CD1c-positive myeloid dendritic cell (primary cell): ENCODE measurements at regions not wholly inside any gene's neighbourhood (a gene's known extent, or its start where the extent isn't known, plus 50 kb on each side); places are given as distances from the start of the nearest gene placed in this dataset.
"Not testable (repeated sequence)": the region's sequence is repeated elsewhere in the genome, so short reads cannot be mapped to it uniquely, and the experiment has no call there.

Experiments
- DNase-seq: peaks from one replicate; pipeline ENCODE4 v3.0.0-alpha.2; 2016; ENCODE audit errors: extremely low spot score

DNA sequence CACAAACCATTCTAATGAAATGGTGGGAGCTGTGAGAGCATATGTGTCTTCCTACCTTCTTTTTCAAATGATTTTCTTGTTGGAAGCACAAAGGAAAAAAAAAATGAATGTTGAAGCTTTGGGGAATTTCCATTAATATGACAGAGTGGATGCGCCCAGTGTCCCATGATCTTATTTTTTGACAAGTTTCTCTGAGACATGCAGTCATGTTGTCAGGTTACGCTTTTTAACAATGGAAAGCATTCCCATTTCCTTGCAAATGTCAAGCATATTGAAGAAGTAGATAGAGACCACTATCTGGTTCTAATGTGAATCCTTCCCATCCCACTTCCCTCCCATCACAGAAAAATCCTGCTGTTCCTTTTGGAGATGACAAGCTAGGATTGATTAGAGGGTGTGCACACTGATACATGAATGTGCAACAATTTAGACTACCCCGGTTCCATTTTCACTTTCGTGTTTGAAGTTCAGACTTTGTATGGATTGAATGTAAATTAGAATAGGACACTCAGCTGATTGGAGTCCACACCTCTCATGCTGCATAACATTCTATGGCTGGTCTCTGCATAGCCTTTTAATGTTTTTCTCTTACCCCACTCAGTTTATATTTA is 919.4 kb downstream of the TLE4 start:
- no peak for DNase-seq

GRCh38 chr9:80489329-80489728 is 917.6 kb downstream of the TLE4 start:
- no peak for DNase-seq

DNA sequence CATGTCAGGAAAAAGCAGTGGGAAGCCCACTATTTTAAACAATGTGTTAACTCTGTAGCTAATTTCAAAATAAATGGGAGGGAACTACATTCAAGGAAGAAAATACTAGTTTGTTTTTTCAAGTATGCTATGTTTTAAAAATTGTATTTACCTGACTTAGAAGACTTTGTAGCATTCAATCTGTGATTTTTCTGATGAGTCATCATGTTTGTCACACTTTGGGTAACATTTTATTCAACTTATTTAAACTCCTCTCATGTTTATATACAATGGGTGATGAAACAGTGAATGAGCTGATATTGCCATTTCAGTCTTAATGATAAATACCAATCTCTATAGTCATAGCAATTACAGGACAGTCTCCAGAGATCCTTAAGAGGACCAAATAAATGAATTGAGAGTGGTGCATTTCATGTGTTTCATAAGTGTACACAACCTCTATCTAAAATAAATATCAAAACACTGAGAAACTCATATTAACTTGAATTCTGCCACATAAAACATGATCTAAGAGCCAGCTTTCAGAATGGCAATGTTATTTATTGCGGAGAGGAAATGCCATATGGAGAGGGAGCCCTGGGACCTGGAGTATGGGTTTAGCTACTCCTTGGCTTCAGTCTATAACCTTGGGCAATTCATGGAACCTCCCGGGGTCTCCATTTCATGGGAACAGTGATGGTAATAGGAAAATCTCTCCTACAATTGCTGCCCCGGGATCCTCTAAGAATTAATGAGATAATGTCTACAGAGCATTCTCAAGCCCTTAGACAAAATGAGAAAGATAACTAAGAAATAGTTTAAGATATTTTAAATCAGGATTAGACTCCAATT is 913.9 kb downstream of the TLE4 start:
- DNase-seq: no peak

GRCh38 chr9:80482251-80482650 is 910.5 kb downstream of the TLE4 start:
- not testable (repeated sequence) for DNase-seq

GRCh38 chr9:80467632-80468031 is 895.9 kb downstream of the TLE4 start:
- no peak for DNase-seq

- DNase-seq: no peak
Measured at GRCh38 chr9:80465556-80465955, 893.8 kb downstream of the TLE4 start.

DNA sequence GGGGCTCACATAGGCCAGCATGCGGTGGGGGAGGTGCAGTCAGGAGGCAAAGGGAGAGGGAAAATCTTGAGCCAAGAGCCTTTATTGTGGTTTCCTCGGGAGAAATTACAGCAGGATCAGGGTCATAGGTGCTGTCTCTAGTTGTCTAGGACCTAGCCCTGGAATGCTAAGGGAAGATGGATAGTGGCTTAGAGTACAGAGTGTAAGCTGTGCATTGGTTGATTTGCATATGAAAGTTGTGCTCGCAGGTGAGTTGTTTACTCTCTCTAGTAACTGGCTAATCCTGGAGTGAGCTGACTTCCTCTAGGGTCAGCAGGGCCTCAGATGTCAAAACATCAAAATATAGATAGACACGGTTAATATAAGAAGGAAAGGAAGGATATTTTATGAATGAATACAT is 877.7 kb downstream of the TLE4 start:
- no peak for DNase-seq

DNA sequence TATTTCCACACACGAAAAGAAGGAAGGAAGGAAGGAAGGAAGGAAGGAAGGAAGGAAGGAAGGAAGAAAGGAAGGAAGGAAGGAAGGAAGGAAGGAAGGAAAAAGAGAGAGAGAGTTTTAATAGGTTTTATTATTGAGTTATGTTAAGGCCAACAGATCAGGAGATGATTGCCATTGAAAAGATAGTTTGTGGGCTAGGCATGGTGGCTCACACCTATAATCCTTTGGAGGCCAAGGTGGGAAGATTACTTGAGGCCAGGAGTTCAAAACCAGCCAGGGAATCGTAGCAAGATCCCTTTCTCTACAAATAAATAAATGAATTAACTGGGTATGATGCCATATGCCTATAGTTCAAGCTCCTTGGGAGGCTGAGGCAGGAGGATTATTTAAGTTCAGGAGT is 877.2 kb downstream of the TLE4 start:
- DNase-seq: no peak

GRCh38 chr9:80447876-80448275 is 876.1 kb downstream of the TLE4 start:
- no peak for DNase-seq

- no peak for DNase-seq
Measured at GRCh38 chr9:80440724-80441123, 869.0 kb downstream of the TLE4 start.

- no peak for DNase-seq
Measured at GRCh38 chr9:80437825-80438224, 866.1 kb downstream of the TLE4 start.

GRCh38 chr9:80437091-80437640 is 865.4 kb downstream of the TLE4 start:
- no peak for DNase-seq

- no peak for DNase-seq
Measured at GRCh38 chr9:80435591-80435990, 863.8 kb downstream of the TLE4 start.

DNA sequence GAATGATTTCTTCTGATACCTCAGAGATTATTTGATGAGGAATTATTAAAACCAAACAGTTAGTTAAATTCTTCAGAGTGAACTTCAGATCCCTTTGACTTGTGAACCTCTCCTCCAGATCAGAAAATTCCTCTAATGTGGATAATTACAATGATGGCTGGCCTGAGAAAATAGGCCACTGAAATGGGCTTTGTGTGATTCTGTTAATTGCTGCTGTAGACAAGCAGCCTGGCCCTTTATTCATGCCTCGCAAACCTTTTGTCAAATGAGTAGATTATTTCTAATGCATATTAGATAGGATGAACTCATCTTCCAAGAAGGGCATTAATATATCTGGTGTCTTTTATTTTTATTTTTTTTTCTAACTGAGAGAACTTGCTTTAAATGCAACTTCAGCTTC is 855.2 kb downstream of the TLE4 start:
- DNase-seq: no peak

- DNase-seq: no peak
Measured at GRCh38 chr9:80417211-80417773, 845.5 kb downstream of the TLE4 start.

DNA sequence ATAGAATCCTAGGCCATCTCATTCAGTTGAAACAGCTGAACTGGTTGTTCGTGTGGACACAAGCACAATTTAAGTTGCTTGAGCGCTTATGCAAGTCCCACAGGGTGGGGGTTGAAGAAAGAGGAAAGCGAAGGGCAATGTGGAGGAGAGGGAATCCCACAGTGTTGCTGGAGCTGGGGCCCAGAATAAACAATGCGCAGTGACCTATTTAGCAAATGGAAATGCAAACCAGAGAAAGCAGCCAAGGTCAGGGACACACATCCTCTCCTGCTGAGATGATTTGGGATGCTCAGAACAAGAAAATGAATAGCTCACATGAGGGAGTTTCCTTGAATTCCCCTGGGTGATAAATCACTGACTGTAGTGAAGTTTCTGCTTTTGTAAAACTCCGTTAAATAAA is 838.3 kb downstream of the TLE4 start:
- DNase-seq: no peak

DNA sequence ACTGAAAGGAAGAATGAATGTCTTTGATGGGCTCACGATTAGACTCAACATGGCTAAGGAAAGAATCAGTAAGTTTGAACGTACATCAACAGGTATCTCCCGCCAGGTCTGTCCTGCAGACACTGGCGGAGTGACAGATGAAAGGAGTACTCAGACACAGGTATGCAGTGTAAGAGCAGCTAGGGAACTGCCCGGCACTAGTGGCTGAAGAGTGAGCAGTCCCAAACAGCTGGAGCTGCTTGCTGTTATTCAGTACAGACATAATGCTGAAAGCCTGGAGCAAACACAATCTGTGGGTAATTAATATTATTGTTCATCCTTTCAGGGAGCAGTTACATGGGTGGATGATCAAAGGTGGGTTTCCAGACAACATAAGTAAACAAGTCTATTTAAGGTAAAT is 835.5 kb downstream of the TLE4 start:
- no peak for DNase-seq

GRCh38 chr9:80401243-80401642 is 829.5 kb downstream of the TLE4 start:
- no peak for DNase-seq

DNA sequence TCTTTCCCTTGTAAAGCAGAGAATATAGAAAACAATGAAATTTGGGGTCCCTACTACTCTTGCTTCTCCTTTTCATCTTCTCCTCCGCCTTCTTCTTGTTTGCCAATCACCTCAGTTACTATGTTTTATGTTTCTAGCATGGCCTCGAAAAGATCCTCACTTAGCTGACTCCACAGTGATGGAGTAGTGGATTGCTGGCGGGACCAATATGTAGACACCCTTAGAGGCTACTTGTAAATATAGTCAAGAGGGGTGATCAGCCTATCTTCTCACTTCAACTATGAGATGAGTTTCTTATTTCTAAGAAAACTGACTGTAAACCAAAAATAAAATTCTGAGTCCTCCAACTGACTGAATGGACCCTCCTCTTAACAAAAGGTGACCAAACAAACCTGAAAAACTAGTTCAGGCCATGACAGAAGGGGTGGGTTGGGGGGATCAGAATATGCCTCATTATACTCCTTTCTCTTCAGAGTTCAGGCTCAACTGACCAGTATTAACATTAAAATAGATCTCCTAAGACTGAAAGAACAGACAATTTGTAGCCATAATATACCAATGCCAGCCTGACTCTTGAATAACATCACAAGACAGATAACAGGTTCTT is 829.0 kb downstream of the TLE4 start:
- DNase-seq: no peak

GRCh38 chr9:80399606-80400005 is 827.8 kb downstream of the TLE4 start:
- DNase-seq: no peak

- DNase-seq: no peak
Measured at GRCh38 chr9:80387828-80388227, 816.1 kb downstream of the TLE4 start.

DNA sequence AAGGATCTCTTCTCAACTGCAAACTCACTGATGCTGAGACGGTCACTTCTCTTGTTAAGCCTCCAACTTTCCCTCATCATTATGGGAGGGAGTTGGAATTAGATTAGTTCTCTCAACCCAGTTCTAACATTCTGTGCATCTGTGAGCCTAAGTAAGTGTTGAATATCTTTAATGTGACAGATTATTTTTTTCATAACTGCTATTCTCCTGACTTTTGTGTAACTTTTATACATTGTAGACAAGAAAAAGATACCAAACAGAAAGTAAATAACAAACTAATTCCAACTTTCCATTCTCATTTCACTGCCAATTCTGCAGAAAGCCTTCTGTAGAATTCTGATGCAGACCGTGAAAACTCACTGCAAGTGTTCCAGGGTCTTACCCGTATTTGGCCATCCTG is 813.5 kb downstream of the TLE4 start:
- DNase-seq: no peak

DNA sequence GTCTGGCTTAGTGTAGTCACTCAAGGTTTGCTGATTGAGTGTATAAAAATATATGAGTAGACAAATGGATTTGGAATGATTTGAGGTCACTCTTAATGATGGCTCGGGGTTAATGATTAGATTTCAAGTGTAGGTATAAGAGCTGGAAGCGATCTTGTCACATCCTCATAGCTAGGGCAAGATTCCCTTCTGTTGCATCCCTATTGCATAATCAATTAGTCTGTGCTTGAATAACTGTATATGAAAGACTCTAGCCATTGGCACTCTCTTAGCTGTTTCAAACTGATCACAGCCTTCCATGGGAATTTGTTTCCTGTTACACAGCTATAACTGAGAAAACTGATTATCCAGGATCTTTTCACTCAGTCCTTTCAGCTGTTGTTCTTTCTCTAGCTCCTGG is 811.6 kb downstream of the TLE4 start:
- no peak for DNase-seq
